DMS 273 (cell line): ENCODE measurements at regions not wholly inside any gene's neighbourhood (a gene's known extent, or its start where the extent isn't known, plus 50 kb on each side); places are given as distances from the start of the nearest gene placed in this dataset.
"Not testable (repeated sequence)": the region's sequence is repeated elsewhere in the genome, so short reads cannot be mapped to it uniquely, and the experiment has no call there.

Experiments
- DNase-seq: peaks from one replicate; lab custom pipeline; 2025; ENCODE audit not compliant: unreplicated experiment; lab: John Stamatoyannopoulos, UW

DNA sequence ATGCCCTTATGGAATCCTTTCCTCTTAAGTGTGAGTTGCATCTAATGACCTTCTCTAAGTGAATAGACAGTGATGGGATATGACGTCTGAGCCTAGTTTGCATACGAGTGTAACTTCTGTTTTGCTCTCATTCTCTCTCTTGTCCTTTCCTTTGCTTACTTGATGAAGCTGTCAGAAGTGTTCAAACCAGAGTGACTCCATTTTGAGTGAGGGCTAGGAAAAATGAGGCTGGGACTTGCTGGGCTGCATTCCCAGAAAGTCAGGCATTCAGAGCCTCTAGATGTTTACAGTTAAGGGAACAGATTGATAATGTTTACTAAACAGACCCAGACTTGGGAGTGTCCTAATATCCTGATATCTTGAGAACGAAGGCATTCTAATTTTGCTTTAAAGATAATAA is 311.2 kb upstream of the SOX4 start:
- not testable (repeated sequence) for DNase-seq

GRCh38 chr6:21284166-21284565 is 309.4 kb upstream of the SOX4 start:
- no peak for DNase-seq

DNA sequence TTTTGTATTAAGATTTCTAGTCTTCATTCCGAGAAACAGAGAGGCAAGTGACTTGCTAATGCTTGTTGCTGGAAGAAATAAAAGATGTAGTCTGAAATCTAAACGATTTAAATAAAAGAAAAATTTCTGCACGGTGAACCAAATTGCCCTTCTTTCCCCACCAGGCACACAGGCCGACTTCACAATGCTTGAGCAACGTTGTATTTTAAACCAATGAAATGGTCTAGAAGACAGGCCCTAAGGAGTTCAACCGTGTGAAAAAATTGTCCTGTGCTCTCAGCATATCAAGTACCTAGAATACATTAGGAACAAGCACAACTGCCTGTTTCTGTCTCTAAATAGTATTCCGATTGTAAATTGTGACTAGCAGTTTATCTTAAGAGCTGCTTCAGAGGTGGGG is 308.8 kb upstream of the SOX4 start:
- no peak for DNase-seq

DNA sequence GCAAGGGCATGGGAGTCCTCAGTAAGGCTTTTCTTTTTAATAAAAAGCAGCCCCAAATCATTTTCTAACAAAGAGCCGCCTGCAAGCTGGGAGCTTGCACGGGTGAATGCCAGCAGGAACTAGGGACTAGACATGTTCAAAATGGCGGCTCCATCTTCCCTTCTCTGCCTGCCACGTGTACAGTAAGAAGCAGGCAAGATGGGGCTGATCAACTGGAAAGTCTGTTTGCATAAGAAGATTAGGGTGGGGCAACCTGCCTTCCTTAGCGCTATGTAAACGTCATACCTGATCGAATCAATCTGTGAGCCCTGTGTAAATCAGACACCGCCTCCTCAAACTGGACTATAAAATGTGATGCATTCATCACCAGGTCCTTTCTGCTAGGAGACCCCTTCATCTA is 299.4 kb upstream of the SOX4 start:
- no peak for DNase-seq

- no peak for DNase-seq
These were observed 297.9 kb upstream of the SOX4 start for GRCh38 chr6:21295506-21296240.

DNA sequence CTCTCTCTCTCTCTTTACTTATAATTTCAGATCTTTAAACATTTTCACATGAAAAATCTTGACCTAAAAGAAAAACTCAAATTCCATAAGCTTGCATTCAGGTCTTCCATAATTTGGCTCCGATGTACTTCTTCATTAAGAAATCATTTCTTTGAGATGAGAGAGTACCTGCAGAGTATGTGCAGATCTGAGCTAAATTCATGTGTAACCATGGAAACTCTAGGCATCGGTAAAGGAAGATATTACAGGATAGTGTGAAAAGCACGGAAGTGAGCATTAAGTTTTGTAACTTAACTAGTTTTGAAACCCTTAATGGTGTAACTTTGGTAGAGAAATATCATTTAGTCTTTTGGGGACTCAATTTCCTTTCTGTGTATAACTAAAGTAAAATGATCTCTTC is 295.9 kb upstream of the SOX4 start:
- no peak for DNase-seq

- no peak for DNase-seq
These were observed 294.3 kb upstream of the SOX4 start for GRCh38 chr6:21299216-21299615.

DNA sequence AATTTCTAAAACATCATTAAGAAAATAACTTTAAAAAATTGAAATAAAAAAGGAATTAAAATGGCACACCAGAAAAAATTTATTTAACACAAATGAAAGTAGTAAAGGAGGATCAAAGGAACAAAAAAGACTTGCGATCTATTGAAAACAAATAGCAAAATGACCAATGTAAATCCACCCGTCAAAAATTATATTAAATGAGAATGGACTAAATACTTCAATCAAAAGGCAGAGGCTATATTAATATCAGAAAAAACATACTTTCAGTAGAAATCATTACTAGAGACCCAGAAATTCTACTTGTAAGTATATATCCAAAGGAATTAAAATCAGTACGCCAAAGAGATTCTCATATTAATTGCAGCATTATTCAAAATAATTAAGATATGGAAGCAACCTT is 293.1 kb upstream of the SOX4 start:
- no peak for DNase-seq

GRCh38 chr6:21305893-21306332 is 287.6 kb upstream of the SOX4 start:
- DNase-seq, result peak; percentile 41

DNA sequence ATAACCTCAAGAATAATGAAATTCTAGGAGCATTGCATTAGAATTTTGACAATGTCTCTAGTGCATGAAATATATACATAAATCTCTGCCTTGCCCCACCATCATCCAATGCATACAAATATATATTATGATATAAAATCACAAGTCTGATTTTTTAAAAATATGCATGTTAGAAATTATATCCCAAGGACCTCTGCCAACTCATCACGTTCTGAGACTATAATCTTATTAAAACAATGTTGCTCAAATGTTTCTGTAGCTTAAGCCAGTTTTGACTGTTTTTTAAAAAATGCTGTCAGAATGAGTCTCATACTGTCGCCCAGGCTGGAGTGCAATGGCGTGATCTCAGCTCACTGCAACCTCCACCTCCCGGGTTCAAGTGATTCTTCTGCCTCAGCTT is 287.0 kb upstream of the SOX4 start:
- no peak for DNase-seq

GRCh38 chr6:21309807-21310221 is 283.7 kb upstream of the SOX4 start:
- DNase-seq, result no peak

DNA sequence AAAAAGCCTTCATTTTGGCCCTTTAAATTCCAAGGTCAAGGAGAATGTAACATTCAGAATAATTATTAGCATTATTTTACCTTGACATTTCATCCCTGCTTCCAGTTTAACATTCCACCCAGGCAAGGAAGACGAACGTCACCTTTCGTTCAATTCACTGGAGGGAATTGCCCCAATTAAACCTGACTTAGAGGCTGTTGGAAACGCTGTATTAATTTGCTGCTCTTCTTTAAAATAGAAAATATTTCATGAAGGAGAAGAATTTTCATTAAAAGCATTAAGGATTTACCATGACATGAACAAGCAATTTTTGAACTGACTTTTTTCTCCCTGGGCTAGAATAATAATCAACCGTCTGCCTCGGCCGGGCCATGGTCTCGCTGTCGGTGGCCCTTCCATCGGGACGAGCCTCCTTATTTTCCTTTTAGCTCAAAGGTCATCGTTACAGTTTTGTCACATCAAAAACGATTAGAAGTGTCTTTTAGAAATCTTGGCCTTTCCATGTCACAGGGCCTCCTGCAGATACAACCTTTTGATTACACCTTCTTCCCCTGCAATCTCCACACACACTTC is 282.9 kb upstream of the SOX4 start:
- no peak for DNase-seq

GRCh38 chr6:21312118-21312517 is 281.4 kb upstream of the SOX4 start:
- DNase-seq, result no peak

- no peak for DNase-seq
These were observed 275.9 kb upstream of the SOX4 start for GRCh38 chr6:21317642-21318041.

DNA sequence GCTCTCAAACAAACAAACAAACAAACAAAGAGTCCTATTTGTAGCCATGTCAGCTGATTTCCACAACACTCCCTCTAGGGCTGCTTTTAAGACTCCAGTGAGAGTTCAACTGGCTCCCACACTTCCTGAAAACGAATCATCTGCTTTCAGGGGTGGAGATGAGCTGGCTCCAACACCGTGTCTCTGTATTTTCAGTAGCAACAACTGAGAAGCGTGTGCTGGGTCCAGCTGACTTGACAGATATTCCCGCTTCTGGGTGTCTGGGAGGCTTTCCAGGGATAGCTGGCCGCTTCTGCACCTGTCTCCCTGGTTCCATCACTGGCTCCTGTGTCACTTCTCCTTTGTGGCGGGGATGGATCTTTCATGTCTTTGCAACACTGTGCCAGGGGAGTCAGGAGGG is 272.5 kb upstream of the SOX4 start:
- no peak for DNase-seq

DNA sequence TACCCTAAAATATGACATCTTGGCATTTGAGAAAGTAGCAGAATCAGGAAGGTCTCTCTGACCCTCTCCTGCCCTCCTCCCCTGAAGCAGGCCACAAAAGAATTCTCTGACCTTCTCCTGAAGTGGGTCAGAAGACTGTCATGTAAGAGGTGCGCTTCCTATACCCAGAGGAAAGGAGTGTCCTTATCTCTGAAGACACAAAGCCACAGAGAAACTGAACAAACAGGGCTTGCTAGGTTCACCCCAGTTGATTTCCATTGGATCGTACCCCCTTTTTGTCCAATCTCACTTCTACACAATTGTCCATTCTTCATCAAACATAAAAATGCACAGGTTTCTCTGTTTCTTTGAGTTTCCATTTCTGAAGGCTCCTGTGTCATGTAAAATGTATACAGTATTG is 272.0 kb upstream of the SOX4 start:
- no peak for DNase-seq

- no peak for DNase-seq
These were observed 270.0 kb upstream of the SOX4 start for GRCh38 chr6:21323577-21323976.

GRCh38 chr6:21325201-21325856 is 268.2 kb upstream of the SOX4 start:
- no peak for DNase-seq

- no peak for DNase-seq
These were observed 266.0 kb upstream of the SOX4 start for GRCh38 chr6:21327326-21328112.

GRCh38 chr6:21331235-21331634 is 262.3 kb upstream of the SOX4 start:
- DNase-seq, result no peak

DNA sequence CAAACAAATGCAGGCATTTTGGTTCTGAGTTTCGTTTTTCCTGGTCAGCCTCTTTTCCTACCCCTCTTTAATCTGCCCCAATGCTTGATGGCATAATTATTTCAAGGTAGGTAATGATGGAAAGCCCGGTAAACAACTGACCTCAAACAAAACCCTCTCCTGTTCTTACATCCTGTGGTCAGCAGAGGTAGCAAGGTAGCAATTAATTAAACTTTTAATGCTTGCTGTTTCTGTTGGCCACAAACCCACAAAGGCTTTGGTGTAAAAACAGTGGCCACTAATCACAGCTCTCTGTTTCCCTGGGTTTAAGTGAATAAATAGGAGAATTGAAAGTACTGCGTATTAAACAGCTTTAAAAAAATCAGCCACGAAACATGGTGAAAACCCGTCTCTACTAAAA is 261.5 kb upstream of the SOX4 start:
- DNase-seq, result no peak

- no peak for DNase-seq
These were observed 260.9 kb upstream of the SOX4 start for GRCh38 chr6:21332660-21333059.
